GM12878 (cell line): ENCODE measurements at regions not wholly inside any gene's neighbourhood (a gene's known extent, or its start where the extent isn't known, plus 50 kb on each side); places are given as distances from the start of the nearest gene placed in this dataset.

Experiments
- ATAC-seq: fragments of 200-7000 bp; cut with Tn5 transposase; 3 replicates; pipeline ENCODE4 v1.9.1; 2020; ENCODE audit warnings: mild to moderate bottlenecking, moderate library complexity
- BruUV-seq: library from RNA; stranded (reverse); fragments of 400-500 nt; replicated peaks from 2 replicates; lab custom pipeline; 2021; lab: Mats Ljungman, UMichigan
- CTCF ChIA-PET: fragments of 300-600 bp; sonication (Branson Sonifier 250); formaldehyde crosslinking; extraction: SDS; loops from one replicate; lab custom pipeline; 2021; ENCODE audit warnings: inconsistent platforms; lab: Yijun Ruan, JAX
- POLR2A ChIA-PET: fragments of 350-600 bp; formaldehyde crosslinking; extraction: SDS; loops from one replicate; lab custom pipeline; 2021; ENCODE audit warnings: inconsistent platforms; lab: Charles Lee
- RAD21 ChIA-PET: fragments of 300-600 bp; sonication (Branson Sonifier 250); formaldehyde crosslinking; loops from one replicate; lab custom pipeline; 2023; ENCODE audit warnings: antibody characterized with exemption; ENCODE audit not compliant: unreplicated experiment; lab: Charles Lee
- SMC1A ChIA-PET: fragments of 300-600 bp; sonication (Branson Sonifier 250); formaldehyde crosslinking; loops from one replicate; lab custom pipeline; 2023; ENCODE audit not compliant: unreplicated experiment, uncharacterized antibody; lab: Charles Lee
- DNase-seq: peaks from one replicate; pipeline ENCODE4 v3.0.0-alpha.2; 2011; ENCODE audit warnings: low read depth, low spot score
- FAIRE-seq: peaks from 3 replicates; lab custom pipeline; 2011; peaks lifted over from hg19 to GRCh38; lab: Jason Lieb, UNC
- H2AFZ ChIP-seq: 2 replicates; pipeline ENCODE4 v1.6.0; 2011; ENCODE audit warnings: low read depth, low read length, control low read depth; ENCODE audit not compliant: control insufficient read depth
- H3K27ac ChIP-seq: 2 replicates; pipeline ENCODE4 v1.5.1; 2011; ENCODE audit warnings: control low read depth; ENCODE audit not compliant: control insufficient read depth, insufficient read depth
- H3K27me3 ChIP-seq, 2 experiments: replicated peaks in 1 of 2; 2 replicates each; pipeline versions ENCODE4 v1.6.0 to v1.6.1; 2011; ENCODE audit warnings: low read length in 1 of 2; ENCODE audit not compliant: control insufficient read depth in 2 of 2, insufficient read depth in 2 of 2
- H3K36me3 ChIP-seq, 2 experiments: 2 replicates each; pipeline ENCODE4 v1.5.1; 2011; ENCODE audit warnings: low read length in 1 of 2; ENCODE audit not compliant: control insufficient read depth in 2 of 2, insufficient read depth in 2 of 2
- H3K4me1 ChIP-seq: 2 replicates; pipeline ENCODE4 v1.6.1; 2011; ENCODE audit warnings: mild to moderate bottlenecking, low read length, moderate library complexity, mixed read lengths; ENCODE audit not compliant: control insufficient read depth, insufficient read depth
- H3K4me2 ChIP-seq: 2 replicates; pipeline ENCODE4 v1.6.0; 2011; ENCODE audit warnings: control low read depth; ENCODE audit not compliant: control insufficient read depth, insufficient read depth
- H3K4me3 ChIP-seq: fragments of 200-600 bp; sonication (generic); 2 replicates; pipeline ENCODE4 v1.5.1; 2016
- H3K79me2 ChIP-seq: 2 replicates; pipeline ENCODE4 v1.6.0; 2011; ENCODE audit warnings: low read length; ENCODE audit not compliant: control insufficient read depth, insufficient read depth
- H3K9ac ChIP-seq: 2 replicates; pipeline ENCODE4 v1.8.0; 2011; ENCODE audit warnings: low read length, control low read depth, mixed read lengths; ENCODE audit not compliant: control insufficient read depth, insufficient read depth
- H3K9me3 ChIP-seq: replicated peaks from 3 replicates; pipeline ENCODE4 v1.5.1; 2011; ENCODE audit warnings: mild to moderate bottlenecking, low read length; ENCODE audit not compliant: control insufficient read depth, insufficient read depth
- H4K20me1 ChIP-seq: 2 replicates; pipeline ENCODE4 v1.6.0; 2011; ENCODE audit not compliant: control insufficient read depth, insufficient read depth
- BRCA1 ChIP-seq: IDR thresholded peaks from 2 replicates; pipeline ENCODE4 v1.6.1; 2011; ENCODE audit warnings: low read depth, low read length, improper control_type of control experiment
- CTCF ChIP-seq, 3 experiments: IDR thresholded peaks in 2 of 3; conservative IDR thresholded peaks in 1 of 3; 2 replicates each; pipeline ENCODE4 v1.5.1; 2011; ENCODE audit warnings: low read depth in 3 of 3, low read length in 3 of 3, mild to moderate bottlenecking in 3 of 3, control low read depth in 2 of 3, moderate library complexity in 2 of 3, inconsistent platforms in 1 of 3, mixed read lengths in 1 of 3; ENCODE audit not compliant: control insufficient read depth in 2 of 3, insufficient read depth in 1 of 3; ENCODE audit errors: extremely low read depth in 1 of 3
- E2F4 ChIP-seq: IDR thresholded peaks from 2 replicates; pipeline ENCODE4 v1.6.1; 2012; ENCODE audit warnings: low read depth, low read length, improper control_type of control experiment
- EZH2 ChIP-seq: IDR thresholded peaks from 2 replicates; pipeline ENCODE4 v1.6.1; 2012; ENCODE audit warnings: low read depth, mild to moderate bottlenecking, control low read depth, inconsistent platforms, low read length, borderline replicate concordance; ENCODE audit not compliant: control insufficient read depth
- FOXM1 ChIP-seq: IDR thresholded peaks from 2 replicates; pipeline ENCODE4 v1.6.1; 2012; ENCODE audit warnings: low read depth, mild to moderate bottlenecking, inconsistent platforms, low read length, moderate library complexity
- HDAC6 ChIP-seq: fragments of 200-600 bp; sonication (generic); IDR thresholded peaks from one replicate; pipeline ENCODE4 v1.8.0; 2017; ENCODE audit warnings: antibody characterized with exemption; ENCODE audit not compliant: unreplicated experiment
- IRF4 ChIP-seq: IDR thresholded peaks from 2 replicates; pipeline ENCODE4 v1.6.1; 2011; ENCODE audit warnings: low read depth, low read length
- JUND ChIP-seq: IDR thresholded peaks from 2 replicates; pipeline ENCODE4 v1.6.1; 2012; ENCODE audit warnings: low read depth, mild to moderate bottlenecking, low read length, improper control_type of control experiment, moderate library complexity
- NFYA ChIP-seq: IDR thresholded peaks from 2 replicates; pipeline ENCODE4 v1.6.1; 2011; ENCODE audit warnings: low read depth, mild to moderate bottlenecking, low read length, improper control_type of control experiment, borderline replicate concordance
- NR2C1 ChIP-seq: fragments of 450-650 bp; IDR thresholded peaks from 2 replicates; pipeline ENCODE4 v1.6.1; 2017; ENCODE audit warnings: antibody characterized with exemption, mild to moderate bottlenecking, moderate library complexity
- PAX5 ChIP-seq: IDR thresholded peaks from 2 replicates; pipeline ENCODE4 v1.6.1; 2011; ENCODE audit warnings: low read depth, low read length, borderline replicate concordance
- POU2F2 ChIP-seq: IDR thresholded peaks from 3 replicates; pipeline ENCODE4 v1.6.1; 2011; ENCODE audit warnings: low read depth, mild to moderate bottlenecking, low read length, borderline replicate concordance
- RAD21 ChIP-seq: IDR thresholded peaks from 2 replicates; pipeline ENCODE4 v1.6.1; 2011; ENCODE audit warnings: mild to moderate bottlenecking, low read depth, low read length, moderate library complexity; ENCODE audit not compliant: insufficient read depth
- RAD51 ChIP-seq: fragments of 450-650 bp; IDR thresholded peaks from 2 replicates; pipeline ENCODE4 v1.6.1; 2016; ENCODE audit warnings: moderate library complexity, mild to moderate bottlenecking, inconsistent platforms
- RB1 ChIP-seq: fragments of 450-650 bp; formaldehyde crosslinking; IDR thresholded peaks from 2 replicates; pipeline ENCODE4 v1.6.1; 2017; ENCODE audit warnings: mild to moderate bottlenecking, borderline replicate concordance
- RELB ChIP-seq: fragments of 450-650 bp; IDR thresholded peaks from 2 replicates; pipeline ENCODE4 v1.6.1; 2017; ENCODE audit warnings: low read depth, mild to moderate bottlenecking, moderate library complexity
- SMC3 ChIP-seq: IDR thresholded peaks from 2 replicates; pipeline ENCODE4 v1.6.1; 2011; ENCODE audit warnings: low read length, improper control_type of control experiment, borderline replicate concordance
- TBL1XR1 ChIP-seq: IDR thresholded peaks from 2 replicates; pipeline ENCODE4 v1.6.1; 2012; ENCODE audit warnings: low read depth, low read length, improper control_type of control experiment
- TCF3 ChIP-seq: IDR thresholded peaks from 2 replicates; pipeline ENCODE4 v1.6.1; 2012; ENCODE audit warnings: low read depth, mild to moderate bottlenecking, low read length, borderline replicate concordance; ENCODE audit not compliant: insufficient read depth
- WGBS: methylation state at CpG from one replicate; pipeline ENCODE4 v1.1.6; 2016; ENCODE audit warnings: low lambda C conversion rate; ENCODE audit not compliant: insufficient replicate concordance, insufficient coverage; ENCODE audit errors: missing lambda C conversion rate; 5-methylcytosine and 5-hydroxymethylcytosine counted together
- in situ Hi-C: fragments of 300-500 bp; cut with MboI; formaldehyde crosslinking; loops from 9 replicates; pipeline ENCODE4 v1.14.3; 2018; ENCODE audit warnings: mixed read lengths
- intact Hi-C: fragments of 100-400 bp; cut with micrococcal nuclease; formaldehyde crosslinking; loops from one replicate; pipeline ENCODE4 v1.14.2; 2022; ENCODE audit not compliant: unreplicated experiment

GRCh38 chr16:85457366-85457765 lies 155.8 kb upstream of the GSE1 start:
- WGBS: 5% methylated on average over 7 of the region's 7 CpGs
- Histone ChIP-seq H3K27me3 (peaks cover 8 to 19% of the 10 kb centered on the region in 2 experiments), H3K9ac (no peak overlapping the region), H3K4me1 (no peaks in the 10 kb centered on the region), H3K4me2 (no peak overlapping the region), H4K20me1 (no peaks in the 10 kb centered on the region), H3K79me2 (no peaks in the 10 kb centered on the region), H3K36me3 (no peaks in the 10 kb centered on the region), H2AFZ (no peak overlapping the region), H3K4me3 (no peak overlapping the region), H3K27ac (no peak overlapping the region), H3K9me3 (no peaks in the 10 kb centered on the region)
- intact Hi-C loops (no loop called here), in situ Hi-C loops (no loop called here)
- DNase-seq (no peak), ATAC-seq (no peak), FAIRE-seq (no peak)
- no TSS peak for BruUV-seq
- TF ChIP-seq EZH2 (no peak), NR2C1 (no peak), JUND (no peak), TCF3 (no peak), FOXM1 (no peak), PAX5 (no peak), BRCA1 (no peak), RAD21 (no peak), TBL1XR1 (no peak), RAD51 (no peak), SMC3 (no peak), RB1 (no peak), HDAC6 (no peak), NFYA (no peak), CTCF (IDR thresholded peaks at IDR 0.05 in 2 of 3, conservative IDR thresholded peaks at IDR 0.05 in 1 of 3; ENCODE audit: control insufficient read depth in 2 of 3, extremely low read depth in 1 of 3, insufficient read depth in 1 of 3, low read depth in 3 of 3, low read length in 3 of 3) (no peak), POU2F2 (no peak), RELB (no peak), E2F4 (no peak), IRF4 (no peak)
- ChIA-PET SMC1A (no interaction called here), POLR2A (no interaction called here), RAD21 (no interaction called here), CTCF (no interaction called here)
